ENCODE measurements at regions not wholly inside any gene's neighbourhood (a gene's known extent, or its start where the extent isn't known, plus 50 kb on each side); places are given as distances from the start of the nearest gene placed in this dataset.
A peak's percentile ranks its signal among the peaks of the same experiment; 100 is the strongest.

GRCh38 chr12:114812858-114813761 lies 129.1 kb upstream of the TBX3 start:
- Histone ChIP-seq H4K20me1 (ENCODE audit: insufficient read depth) (no peaks in the 10 kb centered on the region), H3K9me3 (ENCODE audit: low read length) (no peaks in the 10 kb centered on the region), H3F3A (ENCODE audit: insufficient read depth, low read length, poor library complexity, severe bottlenecking) (no peaks in the 10 kb centered on the region), H3K79me2 (replicated peaks; ENCODE audit: insufficient read depth, low read length) (no peaks in the 10 kb centered on the region), H3K27me3 (ENCODE audit: insufficient read depth, low read depth, low read length) (peaks cover 66% of the 10 kb centered on the region), H3K27ac (ENCODE audit: low read length) (no peak overlapping the region), H3K9me2 (ENCODE audit: insufficient read depth, low read length) (no peaks in the 10 kb centered on the region), H3K4me3 (ENCODE audit: low read length) (no peak overlapping the region), H3K9ac (ENCODE audit: low read length) (no peak overlapping the region), H3K36me3 (ENCODE audit: insufficient read depth, low read length) (no peaks in the 10 kb centered on the region), H3K4me2 (ENCODE audit: low read length) (no peak overlapping the region), H2AFZ (ENCODE audit: low read depth, low read length) (no peak overlapping the region)
- no peak for TF ChIP-seq EZH2 (IDR thresholded peaks at IDR 0.05; ENCODE audit: borderline replicate concordance, insufficient read depth, low read length, poor library complexity, severe bottlenecking)
- no peak for TF ChIP-seq TAF1 (IDR thresholded peaks at IDR 0.05; ENCODE audit: low read depth)
- no peak for TF ChIP-seq REST (IDR thresholded peaks at IDR 0.05; ENCODE audit: borderline replicate concordance)
- no peak for TF ChIP-seq CTCF (IDR thresholded peaks at IDR 0.05; ENCODE audit: poor library complexity, severe bottlenecking)
- TF ChIP-seq MXI1 (conservative IDR thresholded peaks at IDR 0.05; ENCODE audit: poor library complexity, severe bottlenecking): peak; percentile 29
- TF ChIP-seq SMC3 (conservative IDR thresholded peaks at IDR 0.05; ENCODE audit: poor library complexity): no peak
- TF ChIP-seq EP300 (conservative IDR thresholded peaks at IDR 0.05; ENCODE audit: poor library complexity, severe bottlenecking): peak; percentile 91
- TF ChIP-seq RAD21 (conservative IDR thresholded peaks at IDR 0.05): no peak
- TF ChIP-seq POLR2AphosphoS5 (IDR thresholded peaks at IDR 0.05): peak; percentile 97

GRCh38 chr12:114812384-114812783 lies 128.4 kb upstream of the TBX3 start:
- Histone ChIP-seq H3K9me2 (ENCODE audit: insufficient read depth, low read length) (no peaks in the 10 kb centered on the region), H3K4me2 (ENCODE audit: low read length) (no peak overlapping the region), H3K9me3 (ENCODE audit: low read length) (no peaks in the 10 kb centered on the region), H3K4me3 (ENCODE audit: low read length) (no peak overlapping the region), H4K20me1 (ENCODE audit: insufficient read depth) (no peaks in the 10 kb centered on the region), H3K36me3 (ENCODE audit: insufficient read depth, low read length) (no peaks in the 10 kb centered on the region), H3K79me2 (replicated peaks; ENCODE audit: insufficient read depth, low read length) (no peaks in the 10 kb centered on the region), H2AFZ (ENCODE audit: low read depth, low read length) (no peak overlapping the region), H3F3A (ENCODE audit: insufficient read depth, low read length, poor library complexity, severe bottlenecking) (no peaks in the 10 kb centered on the region), H3K27me3 (ENCODE audit: insufficient read depth, low read depth, low read length) (peaks cover 71% of the 10 kb centered on the region), H3K9ac (ENCODE audit: low read length) (no peak overlapping the region), H3K27ac (ENCODE audit: low read length) (no peak overlapping the region)
- TF ChIP-seq TAF1 (IDR thresholded peaks at IDR 0.05; ENCODE audit: low read depth): no peak
